HG03571 (cell line): ENCODE measurements at regions not wholly inside any gene's neighbourhood (a gene's known extent, or its start where the extent isn't known, plus 50 kb on each side); places are given as distances from the start of the nearest gene placed in this dataset.

Experiments used
- ATAC-seq: cut with Tn5 transposase; IDR thresholded peaks from one replicate; pipeline ENCODE4 v1.9.1; 2021; ENCODE audit not compliant: unreplicated experiment

DNA sequence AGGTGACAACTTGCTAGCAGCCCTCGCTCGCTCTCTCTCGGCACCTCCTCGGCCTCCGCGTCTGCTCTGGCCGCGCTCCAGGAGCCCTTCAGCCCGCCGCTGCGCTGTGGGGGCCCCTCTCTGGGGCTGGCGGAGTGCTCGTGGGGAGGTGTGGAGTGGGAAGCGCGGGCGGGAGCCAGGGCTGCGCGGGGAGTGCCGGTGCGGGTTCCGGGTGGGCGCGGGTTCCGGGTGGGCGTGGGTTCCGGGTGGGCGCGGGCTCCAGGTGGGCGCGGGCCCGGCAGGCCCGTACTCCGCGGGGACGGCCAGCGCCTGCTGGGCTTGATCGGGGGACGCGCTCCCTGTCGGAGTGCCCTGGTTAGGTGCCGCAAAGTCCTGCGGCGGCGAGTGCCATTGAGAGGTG, 384.3 kb downstream of the GPM6A start:
- no peak for ATAC-seq

- no peak for ATAC-seq
Observed at GRCh38 chr4:175431694-175432093, 380.4 kb downstream of the GPM6A start.

GRCh38 chr4:175435381-175435783, 376.7 kb downstream of the GPM6A start:
- no peak for ATAC-seq

DNA sequence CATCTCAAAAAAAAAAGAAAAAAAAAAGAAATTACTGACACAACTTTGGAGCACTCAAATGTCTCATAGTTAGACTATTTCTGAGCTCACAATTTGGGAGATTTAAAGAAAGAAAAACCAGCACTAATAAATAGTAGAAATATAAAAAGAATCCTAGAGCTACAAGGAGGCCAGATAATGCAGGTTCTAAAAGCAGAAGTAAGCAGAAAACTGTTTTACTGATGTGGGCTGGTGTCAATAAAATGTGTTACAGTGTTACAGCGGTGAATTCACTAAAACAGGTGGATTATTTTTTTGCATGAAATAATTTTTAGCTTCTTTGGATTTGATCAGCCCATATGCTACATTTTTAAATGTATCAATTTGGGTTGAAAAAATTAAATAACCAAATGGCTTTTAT, 375.9 kb downstream of the GPM6A start:
- ATAC-seq: no peak

DNA sequence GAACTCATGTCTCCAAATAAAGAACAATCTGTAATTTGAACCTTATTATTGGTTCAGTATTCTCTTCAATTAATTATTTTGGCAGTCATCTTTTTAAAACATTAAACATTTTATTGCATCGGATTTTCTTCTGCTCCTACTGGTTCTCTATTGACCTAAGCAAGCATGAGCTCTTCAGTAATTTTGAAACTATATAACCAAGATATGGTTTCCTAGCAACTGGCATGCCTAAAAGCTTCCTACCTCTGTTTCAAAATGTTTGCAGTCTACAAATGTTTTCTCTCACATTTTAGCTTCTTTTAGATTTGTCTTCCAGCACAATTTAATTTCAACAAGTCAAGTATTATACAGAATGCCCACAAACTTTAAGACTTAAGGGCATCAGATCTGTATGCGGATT, 371.3 kb downstream of the GPM6A start:
- ATAC-seq: no peak

DNA sequence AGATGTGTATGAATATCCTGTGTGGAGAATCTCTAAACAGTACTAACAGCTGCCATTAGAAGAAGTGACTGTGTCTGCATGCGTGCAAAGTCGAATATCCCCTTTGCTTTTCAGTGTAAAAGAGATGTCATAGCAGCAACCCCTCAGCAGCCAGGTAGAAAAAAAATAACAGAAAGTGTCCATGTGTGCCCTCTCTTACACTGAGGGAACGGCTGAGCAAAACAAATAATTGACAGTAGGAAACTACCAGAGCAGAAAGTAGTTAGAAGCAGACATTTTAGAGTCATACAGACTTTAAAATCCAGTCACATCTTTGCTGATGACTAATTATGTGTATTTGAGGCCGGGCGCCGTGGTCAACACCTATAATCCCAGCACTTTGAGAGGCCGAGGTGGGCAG, 370.8 kb downstream of the GPM6A start:
- no peak for ATAC-seq

DNA sequence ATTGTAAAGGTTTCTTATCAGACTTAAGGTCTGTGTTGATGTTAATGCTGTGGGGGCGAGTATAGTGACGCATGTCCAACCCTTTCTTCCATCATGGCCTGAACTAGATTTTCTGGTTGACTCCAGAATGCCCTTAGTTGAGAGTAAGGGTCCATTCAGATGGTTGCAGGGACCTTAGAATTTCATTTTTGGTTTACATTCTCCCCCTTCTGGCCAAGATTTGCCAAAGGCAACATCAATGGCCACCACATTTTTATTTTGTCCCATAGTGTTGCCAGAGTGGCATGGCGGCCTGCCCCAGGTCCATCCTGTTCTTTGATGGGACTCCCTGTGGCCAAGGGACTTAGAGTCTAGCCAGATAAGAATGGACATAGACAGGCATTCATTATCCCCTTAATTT, 368.5 kb downstream of the GPM6A start:
- no peak for ATAC-seq

GRCh38 chr4:175444512-175444911, 367.6 kb downstream of the GPM6A start:
- no peak for ATAC-seq

DNA sequence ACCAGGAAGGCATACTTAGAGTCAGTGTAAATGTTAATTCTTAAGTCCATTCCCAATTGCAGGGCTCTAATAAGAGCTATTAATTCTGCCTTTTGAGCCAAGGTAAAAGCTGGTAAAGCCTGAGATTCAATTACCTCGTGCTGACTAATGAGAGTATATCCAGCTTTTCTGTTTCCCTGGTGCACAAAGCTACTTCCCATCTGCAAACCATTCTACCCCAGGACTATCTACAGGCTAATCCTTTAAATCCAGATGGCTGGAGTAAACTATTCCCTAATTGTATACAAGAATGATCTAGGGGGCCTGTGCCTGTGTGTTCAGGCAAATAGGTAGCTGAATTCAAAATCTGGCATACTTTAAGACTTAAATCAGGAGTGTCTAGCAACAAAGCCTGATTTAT, 365.0 kb downstream of the GPM6A start:
- no peak for ATAC-seq

DNA sequence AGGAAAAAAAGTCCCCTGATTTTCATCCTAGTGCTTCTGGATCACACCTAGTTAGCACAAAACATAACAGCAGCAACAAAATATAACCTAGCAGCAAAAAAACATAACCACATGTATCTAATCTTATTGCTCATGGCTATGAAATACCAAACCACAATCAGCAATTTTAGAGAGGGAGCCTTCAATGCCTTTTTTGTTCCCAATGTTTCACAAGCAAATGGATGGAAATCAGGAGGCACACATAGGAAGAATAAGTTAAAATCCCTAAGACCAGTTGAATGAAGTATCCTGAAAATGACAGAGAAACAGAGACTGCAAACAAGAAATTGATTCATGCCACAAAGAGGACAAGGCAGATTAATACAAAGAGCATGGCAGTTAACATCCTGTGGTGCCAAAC, 361.6 kb downstream of the GPM6A start:
- no peak for ATAC-seq

GRCh38 chr4:175451238-175451965, 360.7 kb downstream of the GPM6A start:
- ATAC-seq: no peak

- no peak for ATAC-seq
Observed at GRCh38 chr4:175453456-175453855, 358.6 kb downstream of the GPM6A start.

DNA sequence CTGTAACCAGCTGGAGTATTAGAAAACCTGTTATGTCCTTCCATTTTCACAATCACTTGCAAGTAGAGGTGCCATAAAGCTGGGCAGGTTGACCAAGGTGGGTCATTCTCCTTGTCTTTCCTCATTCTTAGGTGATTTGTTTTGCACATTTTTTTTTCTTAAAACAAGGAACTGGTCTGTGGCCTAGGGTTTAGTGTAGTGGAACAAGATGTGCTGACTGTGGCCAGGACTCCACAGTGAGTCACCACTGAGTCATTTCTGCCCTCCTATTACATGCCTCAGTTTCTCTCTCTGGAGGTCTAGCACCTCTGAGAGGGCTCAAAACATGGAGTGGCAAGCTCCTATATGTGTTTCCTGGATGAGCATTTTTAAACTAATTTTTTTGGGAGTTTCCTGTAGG, 355.9 kb downstream of the GPM6A start:
- no peak for ATAC-seq

DNA sequence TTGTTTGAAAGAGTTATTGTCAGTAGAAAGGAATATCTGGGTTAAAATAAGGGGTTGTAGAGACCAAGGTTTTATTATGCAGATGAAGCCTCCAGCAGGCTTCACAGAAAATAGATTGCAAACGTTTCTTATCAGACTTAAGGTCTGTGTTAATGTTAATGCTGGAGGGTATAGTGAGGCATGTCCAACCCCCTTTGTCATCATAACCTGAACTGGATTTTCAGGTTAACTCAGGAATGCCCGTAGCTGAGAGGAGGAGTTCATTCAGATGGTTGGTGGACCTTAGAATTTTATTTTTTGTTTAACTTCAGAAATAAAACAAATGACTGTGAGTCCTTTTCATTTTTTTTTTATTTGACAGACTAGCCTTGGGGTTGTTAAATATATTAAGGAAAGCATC, 354.1 kb downstream of the GPM6A start:
- no peak for ATAC-seq

DNA sequence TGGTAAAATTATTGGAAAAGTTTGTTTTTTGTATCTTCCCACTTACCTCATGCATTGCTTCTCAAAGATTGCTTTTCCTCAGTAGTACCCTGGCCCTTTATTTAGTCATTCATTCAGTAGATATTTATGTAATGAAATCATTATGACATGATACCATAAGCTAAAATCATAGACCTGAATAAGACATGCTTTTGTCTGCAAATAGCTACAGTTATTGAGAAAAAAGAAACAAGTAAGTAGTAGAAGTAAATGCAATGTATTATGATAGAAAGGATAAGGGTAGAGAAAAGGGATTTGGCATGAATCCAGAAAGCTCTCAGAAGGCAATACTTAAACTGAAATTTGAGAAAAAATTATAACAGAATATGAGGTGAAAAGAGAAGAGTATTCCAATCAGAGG, 352.5 kb downstream of the GPM6A start:
- ATAC-seq: no peak

DNA sequence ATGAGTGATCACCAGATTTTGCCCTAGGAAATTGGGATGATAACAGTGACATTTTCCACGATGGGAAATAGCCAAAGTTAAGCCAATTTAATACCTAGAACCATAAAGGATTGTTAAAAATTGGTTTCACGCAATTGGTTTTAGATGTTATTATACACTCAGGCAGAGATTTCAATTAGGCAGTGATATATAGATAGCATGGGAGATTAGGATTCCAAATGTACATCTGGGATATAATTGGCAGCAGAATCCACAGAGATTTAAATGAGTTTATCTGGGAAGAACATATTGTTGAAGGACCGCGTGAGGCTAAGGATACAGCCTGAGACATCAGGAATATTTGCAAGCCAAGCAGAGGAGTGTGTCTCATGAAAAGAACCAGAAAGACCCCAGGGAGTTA, 351.6 kb downstream of the GPM6A start:
- ATAC-seq: no peak

DNA sequence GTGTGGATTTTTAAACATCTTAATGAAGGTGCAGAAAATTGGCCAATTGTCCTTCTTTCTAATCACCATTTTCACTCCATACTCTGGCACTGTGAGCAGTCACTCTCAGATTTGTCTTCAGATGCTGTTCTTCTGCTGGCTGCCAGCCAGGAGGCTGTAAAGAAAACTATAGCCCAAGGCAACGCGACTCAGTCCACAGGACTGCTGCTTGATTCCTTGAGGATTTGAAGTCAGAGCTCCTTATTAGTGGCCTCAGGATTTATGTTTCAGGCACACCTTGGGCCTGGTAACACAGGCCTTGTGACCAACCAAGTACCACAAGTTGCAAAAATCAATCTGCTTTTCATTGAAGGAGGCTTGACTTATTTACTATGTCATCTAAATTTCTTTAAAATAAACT, 342.6 kb downstream of the GPM6A start:
- ATAC-seq: no peak

DNA sequence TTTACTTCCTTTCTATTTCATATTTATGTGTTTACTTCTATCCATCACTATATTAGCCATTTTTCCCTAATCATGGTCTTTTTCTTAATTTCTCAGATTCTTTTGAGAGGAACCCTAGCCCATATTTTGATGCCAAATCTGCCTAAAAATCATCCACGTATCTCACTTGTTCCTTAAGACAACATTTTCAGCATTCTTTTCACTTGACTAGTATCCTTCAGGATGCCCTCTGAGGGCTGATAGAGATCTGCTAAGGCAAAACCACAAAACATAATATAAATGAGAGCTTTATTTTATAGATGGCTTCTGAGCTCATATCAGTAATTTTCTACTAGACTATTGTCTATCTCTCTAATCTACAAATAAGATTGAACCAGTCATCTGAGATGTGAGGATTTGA, 341.9 kb downstream of the GPM6A start:
- no peak for ATAC-seq

DNA sequence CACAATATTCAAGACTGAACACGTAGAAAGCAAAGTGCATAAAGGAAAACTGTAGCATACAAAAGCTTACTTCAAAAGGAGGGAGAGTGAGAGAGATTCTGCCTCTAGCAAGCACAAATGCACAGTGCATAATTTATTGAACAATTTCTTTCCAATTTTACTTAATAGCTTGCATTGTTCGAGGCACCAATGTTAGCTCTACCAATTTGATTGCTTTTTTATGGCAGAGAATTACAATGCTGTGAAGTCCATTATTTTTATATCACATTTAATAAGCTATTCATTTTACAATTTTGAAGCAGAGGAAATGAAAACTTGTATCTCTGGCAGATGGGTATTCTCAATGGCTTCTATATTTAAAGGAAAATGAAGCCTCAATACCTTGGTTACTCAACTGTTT, 331.7 kb downstream of the GPM6A start:
- no peak for ATAC-seq

DNA sequence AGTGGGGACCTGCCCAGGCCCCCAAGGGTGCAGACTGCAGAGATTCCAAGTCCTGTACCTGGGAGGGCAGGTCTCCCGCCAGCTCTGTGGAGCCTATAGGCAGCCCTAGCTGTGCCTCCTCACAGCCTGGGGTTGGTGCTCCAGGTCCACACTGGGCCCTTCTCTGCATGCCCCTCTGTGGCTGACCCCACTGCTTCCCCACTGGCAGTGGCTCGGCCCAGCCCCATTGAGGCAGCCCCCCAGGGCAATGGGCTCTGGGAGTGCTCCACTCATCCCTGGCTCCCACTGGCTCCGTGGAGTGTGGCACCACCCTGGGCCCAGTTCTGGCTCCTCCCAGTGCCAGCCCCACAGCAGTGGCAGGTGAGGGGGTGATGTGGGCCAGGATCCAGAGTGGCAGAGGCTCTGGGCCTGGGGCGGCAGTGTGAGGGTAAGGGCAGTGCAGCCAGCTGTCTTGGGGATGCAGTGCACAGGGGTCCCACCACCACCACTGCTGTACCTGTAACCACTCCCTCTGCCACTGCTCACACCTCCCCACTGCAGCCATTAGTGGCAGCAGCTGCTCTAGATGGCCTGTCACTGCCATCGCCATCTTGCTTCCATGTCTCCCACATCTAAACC, 312.2 kb downstream of the GPM6A start:
- no peak for ATAC-seq

DNA sequence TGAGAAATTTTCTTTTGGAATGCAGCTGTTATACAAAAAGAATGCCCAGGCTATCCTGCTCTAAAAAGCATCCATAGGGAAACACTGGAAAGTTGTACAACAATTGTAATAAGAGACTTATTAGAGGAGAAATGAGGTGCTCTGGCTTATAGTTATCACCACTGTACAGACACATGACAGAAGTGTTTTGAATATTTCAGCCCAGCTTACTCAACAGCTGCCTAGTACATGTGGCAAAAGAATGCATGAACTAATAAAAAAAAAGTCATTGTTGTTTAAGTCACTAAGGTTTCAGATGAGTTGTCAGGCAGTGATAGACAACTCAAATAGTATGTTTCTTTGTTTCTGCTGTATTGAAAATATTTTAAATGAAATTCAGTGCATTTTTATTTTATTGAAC, 307.7 kb downstream of the GPM6A start:
- no peak for ATAC-seq

DNA sequence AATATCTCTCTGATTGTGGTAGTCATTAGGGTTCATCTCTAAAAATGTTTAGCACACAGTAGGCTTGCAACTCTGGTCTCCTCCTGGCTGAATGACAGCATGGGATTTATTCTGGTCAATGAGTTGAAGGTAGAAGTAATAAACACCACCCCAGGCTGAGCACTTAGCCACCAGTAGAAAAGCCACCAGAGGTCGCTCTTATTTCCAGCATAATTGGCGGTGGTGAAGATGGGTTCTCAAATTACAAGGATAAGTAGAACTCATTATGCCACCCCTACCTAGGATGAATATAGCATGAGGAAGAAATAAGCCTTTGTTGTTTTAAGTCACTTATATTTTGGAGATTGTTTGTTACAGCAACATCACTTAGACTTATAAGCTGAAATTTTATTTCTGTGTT, 302.7 kb downstream of the GPM6A start:
- ATAC-seq: no peak

DNA sequence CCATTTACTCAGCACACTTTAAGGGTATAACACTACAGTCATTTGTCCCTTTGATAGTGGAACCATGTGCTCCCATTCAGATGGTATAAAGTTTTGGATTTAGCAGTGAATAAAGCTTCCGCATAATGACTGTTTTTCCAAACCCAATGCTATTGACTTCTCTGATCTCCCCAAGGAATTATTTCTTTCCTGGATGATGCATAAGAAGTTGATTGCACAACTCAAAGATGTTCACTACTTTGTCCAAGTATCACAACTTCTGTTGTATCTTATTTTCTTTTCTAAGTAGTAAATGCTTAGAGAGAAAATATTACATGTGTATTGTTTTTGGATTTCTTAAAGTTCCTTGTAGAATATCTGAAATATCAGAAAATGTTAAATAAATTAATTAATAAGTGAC, 300.2 kb downstream of the GPM6A start:
- ATAC-seq: no peak
